IPS-20b (cell line): ENCODE measurements at regions not wholly inside any gene's neighbourhood (a gene's known extent, or its start where the extent isn't known, plus 50 kb on each side); places are given as distances from the start of the nearest gene placed in this dataset.
"Not testable (repeated sequence)": the region's sequence is repeated elsewhere in the genome, so short reads cannot be mapped to it uniquely, and the experiment has no call there.

Source experiments
- H3K27ac ChIP-seq: one replicate; pipeline ENCODE4 v1.5.1; 2013; ENCODE audit warnings: low read length
- H3K27me3 ChIP-seq: 2 replicates; pipeline ENCODE4 v1.6.1; 2013; ENCODE audit warnings: mild to moderate bottlenecking, low read length, inconsistent platforms; ENCODE audit not compliant: insufficient read depth
- H3K36me3 ChIP-seq: 2 replicates; pipeline ENCODE4 v1.6.1; 2013; ENCODE audit warnings: low read depth, mild to moderate bottlenecking, inconsistent platforms, low read length, moderate library complexity; ENCODE audit not compliant: insufficient read depth
- H3K4me1 ChIP-seq: 2 replicates; pipeline ENCODE4 v1.6.1; 2013; ENCODE audit warnings: mild to moderate bottlenecking, control low read depth, inconsistent platforms, low read length, moderate library complexity; ENCODE audit not compliant: insufficient read depth
- H3K4me3 ChIP-seq: 2 replicates; pipeline ENCODE4 v1.5.1; 2013; ENCODE audit warnings: mild to moderate bottlenecking, low read length, inconsistent platforms
- H3K9ac ChIP-seq: 2 replicates; pipeline ENCODE4 v1.6.1; 2013; ENCODE audit warnings: low read depth, mild to moderate bottlenecking, inconsistent platforms, low read length, moderate library complexity
- H3K9me3 ChIP-seq: 2 replicates; pipeline ENCODE4 v1.6.1; 2013; ENCODE audit warnings: mild to moderate bottlenecking, low read depth, low read length, inconsistent platforms; ENCODE audit not compliant: insufficient read depth

GRCh38 chr3:6266135-6266534 lies 594.8 kb upstream of the GRM7 start:
- Histone ChIP-seq H3K27me3 (no peaks in the 10 kb centered on the region), H3K4me3 (no peak overlapping the region), H3K9ac (no peak overlapping the region), H3K9me3 (no peaks in the 10 kb centered on the region), H3K4me1 (no peaks in the 10 kb centered on the region), H3K27ac (no peak overlapping the region), H3K36me3 (no peaks in the 10 kb centered on the region)

GRCh38 chr3:6273878-6274277 lies 587.0 kb upstream of the GRM7 start:
- peaks cover 13% of the 10 kb centered on the region for H3K9me3 ChIP-seq
- no peaks in the 10 kb centered on the region for H3K27me3 ChIP-seq
- no peaks in the 10 kb centered on the region for H3K36me3 ChIP-seq
- H3K27ac ChIP-seq = no peak overlapping the region
- H3K4me1 ChIP-seq = no peaks in the 10 kb centered on the region
- H3K4me3 ChIP-seq = no peak overlapping the region
- no peak overlapping the region for H3K9ac ChIP-seq

GRCh38 chr3:6281662-6282061 lies 579.3 kb upstream of the GRM7 start:
- Histone ChIP-seq H3K36me3 (no peaks in the 10 kb centered on the region), H3K9ac (no peak overlapping the region), H3K9me3 (no peaks in the 10 kb centered on the region), H3K4me1 (no peaks in the 10 kb centered on the region; the same call in 1 of the 2 replicates), H3K27me3 (no peaks in the 10 kb centered on the region), H3K27ac (no peak overlapping the region), H3K4me3 (no peak overlapping the region)

GRCh38 chr3:6282918-6283317 lies 578.0 kb upstream of the GRM7 start:
- H3K4me1 ChIP-seq = no peaks in the 10 kb centered on the region; the same call in 1 of the 2 replicates
- no peak overlapping the region for H3K4me3 ChIP-seq
- no peaks in the 10 kb centered on the region for H3K27me3 ChIP-seq
- H3K27ac ChIP-seq = no peak overlapping the region
- no peaks in the 10 kb centered on the region for H3K9me3 ChIP-seq
- H3K36me3 ChIP-seq = no peaks in the 10 kb centered on the region
- H3K9ac ChIP-seq = no peak overlapping the region

- H3K9me3 ChIP-seq = peaks cover 23% of the 10 kb centered on the region
- H3K36me3 ChIP-seq = no peaks in the 10 kb centered on the region
- H3K4me3 ChIP-seq = no peak overlapping the region
- no peak overlapping the region for H3K9ac ChIP-seq
- no peaks in the 10 kb centered on the region; the same call in 1 of the 2 replicates for H3K4me1 ChIP-seq
- no peaks in the 10 kb centered on the region for H3K27me3 ChIP-seq
- no peak overlapping the region for H3K27ac ChIP-seq
These were observed 573.6 kb upstream of the GRM7 start for GRCh38 chr3:6287088-6287875.

- H3K9me3 ChIP-seq = peaks cover 15% of the 10 kb centered on the region; the same call in 1 of the 2 replicates
- no peak overlapping the region for H3K4me3 ChIP-seq
These were observed 559.3 kb upstream of the GRM7 start for GRCh38 chr3:6301626-6302025.

GRCh38 chr3:6315906-6316305 lies 545.0 kb upstream of the GRM7 start:
- no peaks in the 10 kb centered on the region for H3K36me3 ChIP-seq
- H3K27ac ChIP-seq = no peak overlapping the region
- H3K27me3 ChIP-seq = no peaks in the 10 kb centered on the region
- no peaks in the 10 kb centered on the region for H3K4me1 ChIP-seq
- no peaks in the 10 kb centered on the region for H3K9me3 ChIP-seq
- no peak overlapping the region for H3K4me3 ChIP-seq
- no peak overlapping the region for H3K9ac ChIP-seq

More at GRCh38 chr3:6301626-6302025, 559.3 kb upstream of the GRM7 start:
- H3K9ac ChIP-seq = no peak overlapping the region
- no peaks in the 10 kb centered on the region for H3K27me3 ChIP-seq
- H3K4me1 ChIP-seq = no peaks in the 10 kb centered on the region
- H3K27ac ChIP-seq = no peak overlapping the region
- H3K36me3 ChIP-seq = no peaks in the 10 kb centered on the region

- no peak overlapping the region for H3K27ac ChIP-seq
- H3K9ac ChIP-seq = no peak overlapping the region
- no peaks in the 10 kb centered on the region for H3K9me3 ChIP-seq
These were observed 538.9 kb upstream of the GRM7 start for GRCh38 chr3:6321999-6322398.

GRCh38 chr3:6326771-6327170 lies 534.1 kb upstream of the GRM7 start:
- H3K4me1 ChIP-seq = no peaks in the 10 kb centered on the region
- no peak overlapping the region for H3K27ac ChIP-seq
- no peaks in the 10 kb centered on the region for H3K9me3 ChIP-seq
- no peak overlapping the region for H3K9ac ChIP-seq
- no peak overlapping the region for H3K4me3 ChIP-seq
- no peaks in the 10 kb centered on the region for H3K36me3 ChIP-seq
- no peaks in the 10 kb centered on the region for H3K27me3 ChIP-seq

More at GRCh38 chr3:6321999-6322398, 538.9 kb upstream of the GRM7 start:
- no peaks in the 10 kb centered on the region for H3K4me1 ChIP-seq
- H3K36me3 ChIP-seq = no peaks in the 10 kb centered on the region
- no peak overlapping the region for H3K4me3 ChIP-seq
- H3K27me3 ChIP-seq = no peaks in the 10 kb centered on the region

GRCh38 chr3:6340980-6341325 lies 520.0 kb upstream of the GRM7 start:
- not testable (repeated sequence) for H3K27ac ChIP-seq, H3K4me1 ChIP-seq, H3K4me3 ChIP-seq, H3K27me3 ChIP-seq, H3K9ac ChIP-seq, H3K9me3 ChIP-seq, H3K36me3 ChIP-seq

GRCh38 chr3:6351752-6352151 lies 509.2 kb upstream of the GRM7 start:
- H3K36me3 ChIP-seq = no peaks in the 10 kb centered on the region
- no peaks in the 10 kb centered on the region for H3K9me3 ChIP-seq
- H3K4me1 ChIP-seq = no peaks in the 10 kb centered on the region
- no peak overlapping the region for H3K4me3 ChIP-seq
- H3K27me3 ChIP-seq = no peaks in the 10 kb centered on the region
- no peak overlapping the region for H3K9ac ChIP-seq
- H3K27ac ChIP-seq = no peak overlapping the region

- no peak overlapping the region for H3K4me3 ChIP-seq
- no peaks in the 10 kb centered on the region for H3K27me3 ChIP-seq
- no peaks in the 10 kb centered on the region for H3K4me1 ChIP-seq
- H3K27ac ChIP-seq = no peak overlapping the region
- no peak overlapping the region for H3K9ac ChIP-seq
- no peaks in the 10 kb centered on the region for H3K9me3 ChIP-seq
- H3K36me3 ChIP-seq = no peaks in the 10 kb centered on the region
These were observed 506.3 kb upstream of the GRM7 start for GRCh38 chr3:6354653-6355052.
